Progenitor cell of endocrine pancreas (in vitro differentiated cells): ENCODE measurements at regions not wholly inside any gene's neighbourhood (a gene's known extent, or its start where the extent isn't known, plus 50 kb on each side); places are given as distances from the start of the nearest gene placed in this dataset.
A peak's percentile ranks its signal among the peaks of the same experiment; 100 is the strongest.

Experiments
- DNase-seq: peaks from one replicate; pipeline ENCODE4 v3.0.0; 2021; ENCODE audit warnings: low spot score; ENCODE audit not compliant: unreplicated experiment
- H3K27ac Mint-ChIP-seq: 2 replicates; pipeline ENCODE4 v1.8.0; 2021; ENCODE audit warnings: mild to moderate bottlenecking, moderate library complexity, mixed read lengths
- H3K27me3 Mint-ChIP-seq: 2 replicates; pipeline ENCODE4 v1.8.0; 2021; ENCODE audit warnings: mixed read lengths
- H3K36me3 Mint-ChIP-seq: 2 replicates; pipeline ENCODE4 v1.8.0; 2022; ENCODE audit warnings: mixed read lengths; ENCODE audit not compliant: insufficient read depth
- H3K4me1 Mint-ChIP-seq: 2 replicates; pipeline ENCODE4 v1.8.0; 2021; ENCODE audit warnings: low read depth, mixed read lengths
- H3K4me3 Mint-ChIP-seq: 2 replicates; pipeline ENCODE4 v1.8.0; 2021; ENCODE audit warnings: low read depth, mild to moderate bottlenecking, moderate library complexity, mixed read lengths
- H3K9me3 Mint-ChIP-seq: 2 replicates; pipeline ENCODE4 v1.8.0; 2021; ENCODE audit warnings: low read depth, mixed read lengths
- TF ChIP-seq, protein P1 (sequence below): fragments of 200-600 bp; sonication (generic); IDR thresholded peaks from one replicate; pipeline ENCODE4 v1.5.0; 2021; ENCODE audit warnings: antibody characterized with exemption, mild to moderate bottlenecking; ENCODE audit not compliant: unreplicated experiment

DNA sequence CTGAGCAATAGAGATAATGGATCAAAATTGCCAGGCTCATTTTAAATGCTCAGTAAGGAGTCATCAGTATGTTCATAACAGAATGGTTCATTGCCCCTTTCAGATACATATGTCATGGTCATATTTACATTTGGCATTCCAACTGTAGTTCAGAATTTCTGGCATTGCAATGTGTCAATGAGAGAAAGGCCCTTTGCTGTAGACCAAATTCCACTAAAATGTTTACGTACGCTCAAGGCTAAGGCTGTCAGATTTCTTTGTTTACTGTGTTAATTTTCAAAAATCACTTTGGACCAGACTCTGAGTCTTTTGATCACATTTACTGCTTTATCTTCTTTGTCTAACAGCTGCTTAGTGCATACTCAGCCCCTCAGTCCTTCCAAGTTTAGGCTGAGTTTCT is 213.5 kb downstream of the PIK3C3 start:
- H3K9me3 Mint-ChIP-seq = no peaks in the 10 kb centered on the region
- TF ChIP-seq, protein P1, sequence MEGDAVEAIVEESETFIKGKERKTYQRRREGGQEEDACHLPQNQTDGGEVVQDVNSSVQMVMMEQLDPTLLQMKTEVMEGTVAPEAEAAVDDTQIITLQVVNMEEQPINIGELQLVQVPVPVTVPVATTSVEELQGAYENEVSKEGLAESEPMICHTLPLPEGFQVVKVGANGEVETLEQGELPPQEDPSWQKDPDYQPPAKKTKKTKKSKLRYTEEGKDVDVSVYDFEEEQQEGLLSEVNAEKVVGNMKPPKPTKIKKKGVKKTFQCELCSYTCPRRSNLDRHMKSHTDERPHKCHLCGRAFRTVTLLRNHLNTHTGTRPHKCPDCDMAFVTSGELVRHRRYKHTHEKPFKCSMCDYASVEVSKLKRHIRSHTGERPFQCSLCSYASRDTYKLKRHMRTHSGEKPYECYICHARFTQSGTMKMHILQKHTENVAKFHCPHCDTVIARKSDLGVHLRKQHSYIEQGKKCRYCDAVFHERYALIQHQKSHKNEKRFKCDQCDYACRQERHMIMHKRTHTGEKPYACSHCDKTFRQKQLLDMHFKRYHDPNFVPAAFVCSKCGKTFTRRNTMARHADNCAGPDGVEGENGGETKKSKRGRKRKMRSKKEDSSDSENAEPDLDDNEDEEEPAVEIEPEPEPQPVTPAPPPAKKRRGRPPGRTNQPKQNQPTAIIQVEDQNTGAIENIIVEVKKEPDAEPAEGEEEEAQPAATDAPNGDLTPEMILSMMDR = no peak
- no peak overlapping the region for H3K27ac Mint-ChIP-seq
- H3K36me3 Mint-ChIP-seq = no peaks in the 10 kb centered on the region
- DNase-seq = no peak
- H3K4me3 Mint-ChIP-seq = no peak overlapping the region
- H3K4me1 Mint-ChIP-seq = peaks cover 1% of the 10 kb centered on the region
- H3K27me3 Mint-ChIP-seq = no peaks in the 10 kb centered on the region

DNA sequence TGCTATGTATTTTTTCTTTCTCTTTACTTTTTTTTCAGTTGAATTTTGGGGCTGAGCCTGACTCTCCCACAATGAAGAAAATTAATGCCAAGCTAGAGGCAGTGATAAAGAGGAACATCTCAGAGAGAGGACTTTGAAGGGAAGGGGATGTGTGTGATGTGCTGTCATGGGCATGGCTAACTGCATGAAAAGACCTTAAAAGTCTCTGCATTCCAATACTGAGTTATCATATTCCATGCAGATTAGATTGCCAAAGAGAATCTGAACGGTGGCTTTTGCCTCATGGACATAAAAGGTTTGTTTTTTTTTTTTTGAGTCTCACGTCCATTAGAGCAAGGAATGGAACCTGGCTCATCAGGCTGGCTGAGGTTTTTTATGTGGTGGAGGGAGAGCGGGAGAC is 213.9 kb downstream of the PIK3C3 start:
- H3K4me1 Mint-ChIP-seq = peaks cover 1% of the 10 kb centered on the region

DNA sequence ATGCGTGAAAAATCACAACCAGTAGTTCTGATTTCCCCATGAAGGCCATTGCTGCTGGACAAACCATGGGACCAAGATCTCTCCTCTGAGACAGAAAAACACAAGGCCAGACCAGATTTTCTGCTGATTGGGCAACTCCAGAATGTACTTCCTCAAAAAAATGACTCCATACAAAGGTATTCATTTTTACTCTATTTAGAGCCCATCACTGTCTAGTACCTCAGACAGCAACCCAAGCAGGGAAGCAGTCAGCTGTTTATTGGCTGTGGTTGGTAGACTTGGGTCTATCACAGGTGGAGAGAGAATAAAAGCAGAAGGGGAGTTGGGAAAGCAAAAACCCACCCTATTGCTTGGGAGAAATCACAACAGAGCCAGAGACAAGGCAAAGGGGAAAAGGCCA is 219.9 kb downstream of the PIK3C3 start:
- Mint-ChIP-seq H3K27ac (no peak overlapping the region), H3K4me1 (peaks cover 5% of the 10 kb centered on the region)
- peak; percentile 14 for DNase-seq

More for the DNA sequence above, 213.9 kb downstream of the PIK3C3 start:
- Mint-ChIP-seq H3K9me3 (no peaks in the 10 kb centered on the region), H3K27me3 (no peaks in the 10 kb centered on the region), H3K27ac (no peak overlapping the region), H3K36me3 (no peaks in the 10 kb centered on the region), H3K4me3 (no peak overlapping the region)
- DNase-seq = no peak
- TF ChIP-seq, protein P1 = no peak

DNA sequence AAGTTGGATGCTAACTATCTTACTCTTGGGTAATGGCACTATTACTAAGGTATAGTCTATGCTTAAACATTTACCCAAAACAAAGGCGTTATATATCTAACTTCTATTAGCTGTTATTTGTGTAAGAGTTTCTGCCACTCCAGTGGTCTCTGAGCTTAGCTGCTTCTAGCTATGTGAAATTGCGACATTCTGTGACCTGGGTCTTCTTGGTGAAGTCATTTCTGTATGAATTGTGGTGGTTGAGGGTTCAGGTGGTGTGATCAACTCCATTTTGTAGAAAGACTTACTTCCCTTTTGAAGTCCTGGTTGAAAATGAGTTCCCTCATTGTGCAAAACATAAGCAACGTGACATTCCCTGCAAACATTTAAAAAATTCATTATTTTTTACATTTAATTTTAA is 221.6 kb downstream of the PIK3C3 start:
- Mint-ChIP-seq H3K27ac (no peak overlapping the region), H3K36me3 (no peaks in the 10 kb centered on the region)
- TF ChIP-seq, protein P1 = no peak

More for the DNA sequence above, 219.9 kb downstream of the PIK3C3 start:
- Mint-ChIP-seq H3K27me3 (no peaks in the 10 kb centered on the region), H3K36me3 (no peaks in the 10 kb centered on the region), H3K9me3 (no peaks in the 10 kb centered on the region), H3K4me3 (no peak overlapping the region)
- TF ChIP-seq, protein P1 = no peak

DNA sequence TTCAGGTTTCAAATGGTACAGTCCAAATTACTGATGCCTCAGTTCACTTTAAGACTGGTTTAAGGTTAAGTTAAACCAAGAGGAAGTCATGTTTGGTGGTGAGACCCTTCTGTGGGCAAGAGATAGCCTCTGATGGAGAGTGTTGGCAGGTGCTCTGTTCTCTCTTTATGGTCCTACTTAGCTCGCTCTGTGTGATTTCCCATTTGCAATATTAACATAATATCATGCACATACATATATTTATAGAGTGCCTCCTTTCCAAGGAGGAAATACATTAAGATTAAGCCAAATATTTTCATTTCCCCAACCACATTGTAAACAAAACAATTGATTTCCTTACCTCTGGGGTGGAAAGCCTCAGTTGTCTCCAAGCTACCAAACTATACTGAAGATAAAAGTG is 222.4 kb downstream of the PIK3C3 start:
- Mint-ChIP-seq H3K9me3 (no peaks in the 10 kb centered on the region), H3K4me3 (no peak overlapping the region), H3K36me3 (no peaks in the 10 kb centered on the region), H3K27ac (no peak overlapping the region), H3K4me1 (peaks cover 4% of the 10 kb centered on the region), H3K27me3 (no peaks in the 10 kb centered on the region)
- no peak for DNase-seq
- TF ChIP-seq, protein P1 = no peak

More for the DNA sequence above, 221.6 kb downstream of the PIK3C3 start:
- Mint-ChIP-seq H3K4me3 (no peak overlapping the region), H3K27me3 (no peaks in the 10 kb centered on the region), H3K9me3 (no peaks in the 10 kb centered on the region), H3K4me1 (peaks cover 5% of the 10 kb centered on the region)
- DNase-seq = no peak
